ENCODE measurements at regions not wholly inside any gene's neighbourhood (a gene's known extent, or its start where the extent isn't known, plus 50 kb on each side); places are given as distances from the start of the nearest gene placed in this dataset.
A peak's percentile ranks its signal among the peaks of the same experiment; 100 is the strongest.

- peak in 1 of 2 donors; percentile 60 for DNase-seq (ENCODE audit: low read depth in 1 of 2, low spot score in 1 of 2)
- no peaks in the 10 kb centered on the region for H3K27me3 ChIP-seq
- no peak overlapping the region for H3K4me3 ChIP-seq
- H3K36me3 ChIP-seq, result no peaks in the 10 kb centered on the region
- H3K4me1 ChIP-seq (ENCODE audit: low read depth), result no peaks in the 10 kb centered on the region
- no peak for TF ChIP-seq CTCF (IDR thresholded peaks at IDR 0.05; ENCODE audit: low read depth, low read length)
- H3K27ac ChIP-seq, result no peak overlapping the region
- no peaks in the 10 kb centered on the region for H3K9me3 ChIP-seq (ENCODE audit: low read depth)
Observed at GRCh38 chr18:55089610-55090009, 130.3 kb upstream of the CCDC68 start.

- Histone ChIP-seq H3K9me3 (ENCODE audit: low read depth) (no peaks in the 10 kb centered on the region), H3K4me3 (no peak overlapping the region), H3K36me3 (no peaks in the 10 kb centered on the region), H3K27ac (no peak overlapping the region), H3K4me1 (ENCODE audit: low read depth) (no peaks in the 10 kb centered on the region), H3K27me3 (no peaks in the 10 kb centered on the region)
- no peak for DNase-seq (ENCODE audit: low read depth in 1 of 2, low spot score in 1 of 2)
- no peak for TF ChIP-seq CTCF (IDR thresholded peaks at IDR 0.05; ENCODE audit: low read depth, low read length)
Observed at GRCh38 chr18:55088561-55088960, 129.3 kb upstream of the CCDC68 start.

- Histone ChIP-seq H3K27me3 (no peaks in the 10 kb centered on the region), H3K4me1 (ENCODE audit: low read depth) (no peaks in the 10 kb centered on the region), H3K9me3 (ENCODE audit: low read depth) (no peaks in the 10 kb centered on the region), H3K36me3 (no peaks in the 10 kb centered on the region), H3K4me3 (no peak overlapping the region), H3K27ac (no peak overlapping the region)
- DNase-seq (ENCODE audit: low read depth in 1 of 2, low spot score in 1 of 2), result no peak
- no peak for TF ChIP-seq CTCF (IDR thresholded peaks at IDR 0.05; ENCODE audit: low read depth, low read length)
Observed at GRCh38 chr18:55088000-55088401, 128.7 kb upstream of the CCDC68 start.

- DNase-seq (ENCODE audit: low read depth in 1 of 2, low spot score in 1 of 2), result no peak
- no peak for TF ChIP-seq CTCF (IDR thresholded peaks at IDR 0.05; ENCODE audit: low read depth, low read length)
- Histone ChIP-seq H3K4me1 (ENCODE audit: low read depth) (no peaks in the 10 kb centered on the region), H3K9me3 (ENCODE audit: low read depth) (no peaks in the 10 kb centered on the region), H3K4me3 (no peak overlapping the region), H3K36me3 (no peaks in the 10 kb centered on the region), H3K27me3 (no peaks in the 10 kb centered on the region), H3K27ac (no peak overlapping the region)
Observed at GRCh38 chr18:55086906-55087305, 127.6 kb upstream of the CCDC68 start.

GRCh38 chr18:55085557-55086285, 126.5 kb upstream of the CCDC68 start:
- no peaks in the 10 kb centered on the region for H3K27me3 ChIP-seq
- no peak for TF ChIP-seq CTCF (IDR thresholded peaks at IDR 0.05; ENCODE audit: low read depth, low read length)
- H3K36me3 ChIP-seq, result no peaks in the 10 kb centered on the region
- no peaks in the 10 kb centered on the region for H3K4me1 ChIP-seq (ENCODE audit: low read depth)
- no peak overlapping the region for H3K27ac ChIP-seq
- no peaks in the 10 kb centered on the region for H3K9me3 ChIP-seq (ENCODE audit: low read depth)
- H3K4me3 ChIP-seq, result no peak overlapping the region
- no peak for DNase-seq (ENCODE audit: low read depth in 1 of 2, low spot score in 1 of 2)
